Astrocyte (in vitro differentiated cells and primary cell): ENCODE measurements at regions not wholly inside any gene's neighbourhood (a gene's known extent, or its start where the extent isn't known, plus 50 kb on each side); places are given as distances from the start of the nearest gene placed in this dataset.

Experiments used
- CTCF ChIP-seq: IDR thresholded peaks from 2 replicates; pipeline ENCODE4 v1.5.1; 2011; ENCODE audit warnings: low read depth, mild to moderate bottlenecking, inconsistent platforms, low read length, moderate library complexity; ENCODE audit not compliant: insufficient read depth
- EZH2 ChIP-seq: IDR thresholded peaks from 2 replicates; pipeline ENCODE4 v1.6.1; 2012; ENCODE audit warnings: mild to moderate bottlenecking, low read length, inconsistent platforms; ENCODE audit not compliant: insufficient read depth

DNA sequence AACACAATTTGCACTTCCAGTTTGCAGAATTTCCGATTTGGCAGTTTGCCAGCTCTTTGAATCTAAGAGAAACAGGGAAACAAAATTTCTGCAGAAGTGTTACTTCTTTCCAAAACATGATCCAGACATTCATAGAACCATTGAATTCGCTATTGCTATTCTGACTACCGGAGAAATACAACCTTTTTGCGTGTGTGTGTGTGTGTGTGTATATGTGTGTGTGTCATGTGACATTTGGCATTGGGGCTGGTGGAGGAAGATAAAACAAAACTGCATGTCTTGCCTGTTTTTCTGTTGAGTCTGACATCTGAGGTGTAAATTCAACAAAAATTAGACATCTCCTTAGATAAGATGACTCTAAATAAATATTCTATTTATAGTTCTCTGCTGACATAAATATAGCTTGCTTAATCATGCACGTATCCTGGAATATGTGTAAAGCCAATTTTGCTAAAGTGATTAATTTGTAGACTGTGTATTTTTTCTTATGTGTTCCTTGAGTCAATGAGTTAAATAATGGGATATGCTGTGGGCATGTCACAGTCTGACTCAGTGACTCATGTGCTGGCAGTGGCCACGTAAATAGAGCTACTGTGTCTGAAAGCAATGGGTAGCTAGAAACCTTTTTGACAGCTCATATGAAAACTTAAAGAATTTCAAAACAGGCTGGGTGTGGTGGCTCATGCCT, 98.9 kb downstream of the HPGD start:
- TF ChIP-seq CTCF (no peak), EZH2 (no peak)
